HEK293T (cell line): ENCODE measurements at regions not wholly inside any gene's neighbourhood (a gene's known extent, or its start where the extent isn't known, plus 50 kb on each side); places are given as distances from the start of the nearest gene placed in this dataset.

Experiments used
- CTCF ChIA-PET: fragments of 350-600 bp; formaldehyde crosslinking; extraction: SDS; loops from one replicate; lab custom pipeline; 2021; ENCODE audit warnings: antibody characterized with exemption, inconsistent platforms; lab: Yijun Ruan, JAX
- POLR2A ChIA-PET: fragments of 350-600 bp; formaldehyde crosslinking; extraction: SDS; loops from one replicate; lab custom pipeline; 2020; ENCODE audit warnings: antibody characterized with exemption, inconsistent platforms; lab: Yijun Ruan, JAX
- DNase-seq: peaks from one replicate; pipeline ENCODE4 v3.0.0; 2012; ENCODE audit warnings: mixed read lengths; ENCODE audit errors: extremely low spot score
- ARNT ChIP-seq: fragments of 450-650 bp; IDR thresholded peaks from 2 replicates; pipeline ENCODE4 v1.6.1; 2017; ENCODE audit warnings: mild to moderate bottlenecking
- BHLHE40 ChIP-seq: fragments of 450-650 bp; IDR thresholded peaks from 2 replicates; pipeline ENCODE4 v1.6.1; 2016; ENCODE audit warnings: mild to moderate bottlenecking, moderate library complexity, borderline replicate concordance
- CTBP1 ChIP-seq: fragments of 450-650 bp; IDR thresholded peaks from 2 replicates; pipeline ENCODE4 v1.6.1; 2016; ENCODE audit warnings: borderline replicate concordance
- ELF4 ChIP-seq: fragments of 450-650 bp; IDR thresholded peaks from 2 replicates; pipeline ENCODE4 v1.6.1; 2017; ENCODE audit warnings: antibody characterized with exemption
- FOXA1 ChIP-seq: fragments of 450-650 bp; IDR thresholded peaks from 2 replicates; pipeline ENCODE4 v1.6.1; 2016; ENCODE audit warnings: mild to moderate bottlenecking
- FOXK2 ChIP-seq: fragments of 450-650 bp; IDR thresholded peaks from 2 replicates; pipeline ENCODE4 v1.6.1; 2016; ENCODE audit warnings: mild to moderate bottlenecking
- FOXM1 ChIP-seq: fragments of 450-650 bp; IDR thresholded peaks from 2 replicates; pipeline ENCODE4 v1.6.1; 2017; ENCODE audit warnings: mild to moderate bottlenecking, borderline replicate concordance
- HDGF ChIP-seq: fragments of 450-650 bp; IDR thresholded peaks from 2 replicates; pipeline ENCODE4 v1.6.1; 2017; ENCODE audit warnings: antibody characterized with exemption, borderline replicate concordance
- L3MBTL2 ChIP-seq: fragments of 450-650 bp; conservative IDR thresholded peaks from 2 replicates; pipeline ENCODE4 v1.6.1; 2016; ENCODE audit warnings: mild to moderate bottlenecking
- LEF1 ChIP-seq: fragments of 450-650 bp; IDR thresholded peaks from 2 replicates; pipeline ENCODE4 v1.6.1; 2017; ENCODE audit warnings: mild to moderate bottlenecking, borderline replicate concordance
- NFRKB ChIP-seq: fragments of 450-650 bp; IDR thresholded peaks from 2 replicates; pipeline ENCODE4 v1.6.1; 2016; ENCODE audit warnings: mild to moderate bottlenecking, moderate library complexity
- PKNOX1 ChIP-seq: fragments of 450-650 bp; IDR thresholded peaks from 2 replicates; pipeline ENCODE4 v1.6.1; 2016
- SP1 ChIP-seq: fragments of 450-650 bp; IDR thresholded peaks from 2 replicates; pipeline ENCODE4 v1.6.1; 2017
- SUZ12 ChIP-seq: fragments of 450-650 bp; IDR thresholded peaks from 2 replicates; pipeline ENCODE4 v1.6.1; 2016; ENCODE audit warnings: mild to moderate bottlenecking
- TARDBP ChIP-seq: fragments of 450-650 bp; IDR thresholded peaks from 2 replicates; pipeline ENCODE4 v1.6.1; 2016
- ZNF384 ChIP-seq: fragments of 450-650 bp; IDR thresholded peaks from 2 replicates; pipeline ENCODE4 v1.6.1; 2016

- ChIA-PET POLR2A (no interaction called here), CTCF (no interaction called here)
- no peak for TF ChIP-seq FOXA1
- TF ChIP-seq HDGF, result no peak
- no peak for TF ChIP-seq FOXM1
- no peak for TF ChIP-seq CTBP1
- no peak for TF ChIP-seq ARNT
- no peak for TF ChIP-seq TARDBP
- no peak for DNase-seq
Measured at GRCh38 chr3:70400194-70400593, 87.8 kb upstream of the MDFIC2 start.

GRCh38 chr3:70393881-70394612 is 81.6 kb upstream of the MDFIC2 start:
- TF ChIP-seq SP1, result no peak
- TF ChIP-seq BHLHE40, result no peak
- no peak for TF ChIP-seq CTBP1
- no peak for TF ChIP-seq ARNT
- TF ChIP-seq HDGF, result no peak
- no peak for TF ChIP-seq FOXK2
- no peak for TF ChIP-seq L3MBTL2
- no peak for TF ChIP-seq FOXM1
- no peak for TF ChIP-seq ELF4
- no peak for TF ChIP-seq NFRKB
- no peak for TF ChIP-seq SUZ12
- TF ChIP-seq LEF1, result no peak
- TF ChIP-seq TARDBP, result no peak
- DNase-seq, result no peak
- POLR2A ChIA-PET, result no interaction called here
- CTCF ChIA-PET, result no interaction called here

GRCh38 chr3:70392227-70392626 is 79.8 kb upstream of the MDFIC2 start:
- no peak for DNase-seq
- ChIA-PET POLR2A (no interaction called here), CTCF (no interaction called here)
- TF ChIP-seq LEF1, result no peak
- TF ChIP-seq CTBP1, result no peak
- no peak for TF ChIP-seq L3MBTL2
- TF ChIP-seq FOXK2, result no peak
- TF ChIP-seq PKNOX1, result no peak
- TF ChIP-seq HDGF, result no peak
- TF ChIP-seq ARNT, result no peak
- TF ChIP-seq BHLHE40, result no peak
- no peak for TF ChIP-seq ZNF384
- no peak for TF ChIP-seq SUZ12
- TF ChIP-seq FOXM1, result no peak
- no peak for TF ChIP-seq ELF4
- TF ChIP-seq SP1, result no peak
- no peak for TF ChIP-seq TARDBP

- DNase-seq, result no peak
- CTCF ChIA-PET, result interaction anchor here (0.6 kb wide), 2 partner anchors 349 to 1202 kb away, joined by 3 to 4 read pairs; no protein-coding TSS in a partner anchor
- POLR2A ChIA-PET, result no interaction called here
Measured at GRCh38 chr3:70387889-70388288, 75.5 kb upstream of the MDFIC2 start.

GRCh38 chr3:70386846-70387245 is 74.4 kb upstream of the MDFIC2 start:
- DNase-seq, result no peak
- ChIA-PET CTCF (no interaction called here), POLR2A (no interaction called here)
- no peak for TF ChIP-seq L3MBTL2
- TF ChIP-seq SP1, result no peak
- no peak for TF ChIP-seq SUZ12
- no peak for TF ChIP-seq PKNOX1
- TF ChIP-seq FOXA1, result no peak
- no peak for TF ChIP-seq FOXK2
- no peak for TF ChIP-seq HDGF
- TF ChIP-seq TARDBP, result no peak
- TF ChIP-seq NFRKB, result no peak
- no peak for TF ChIP-seq LEF1
- no peak for TF ChIP-seq ZNF384
- no peak for TF ChIP-seq FOXM1
- no peak for TF ChIP-seq ELF4
- no peak for TF ChIP-seq ARNT
- TF ChIP-seq CTBP1, result no peak
- no peak for TF ChIP-seq BHLHE40

More at GRCh38 chr3:70387889-70388288, 75.5 kb upstream of the MDFIC2 start:
- TF ChIP-seq NFRKB (no peak), ARNT (no peak), L3MBTL2 (no peak), PKNOX1 (no peak), ZNF384 (no peak), HDGF (no peak), ELF4 (no peak), CTBP1 (no peak), FOXA1 (no peak), FOXK2 (no peak), SUZ12 (no peak), TARDBP (no peak), SP1 (no peak), BHLHE40 (no peak), FOXM1 (no peak), LEF1 (no peak)

GRCh38 chr3:70386043-70386442 is 73.6 kb upstream of the MDFIC2 start:
- no peak for DNase-seq
- TF ChIP-seq ELF4, result no peak
- no peak for TF ChIP-seq FOXA1
- no peak for TF ChIP-seq SP1
- ChIA-PET CTCF (interaction anchor here (0.6 kb wide), 1 partner anchor 315 kb away, joined by 3 read pairs; no protein-coding TSS in a partner anchor), POLR2A (no interaction called here)
